Trophoblast cell (in vitro differentiated cells and primary cell): ENCODE measurements at regions not wholly inside any gene's neighbourhood (a gene's known extent, or its start where the extent isn't known, plus 50 kb on each side); places are given as distances from the start of the nearest gene placed in this dataset.

ENCODE experiments used
- DNase-seq, 2 donors: peaks; one replicate each; pipeline ENCODE4 v3.0.0-alpha.2; 2016
- H2AFZ ChIP-seq: 2 replicates; pipeline ENCODE4 v1.6.1; 2013; ENCODE audit warnings: low read length, moderate library complexity, mild to moderate bottlenecking; ENCODE audit not compliant: insufficient read depth, poor library complexity
- H2AK5ac ChIP-seq: 2 replicates; pipeline ENCODE4 v1.6.1; 2013; ENCODE audit warnings: mild to moderate bottlenecking, low read length
- H2BK120ac ChIP-seq: 2 replicates; pipeline ENCODE4 v1.6.1; 2013; ENCODE audit warnings: low read length, mild to moderate bottlenecking, moderate library complexity; ENCODE audit not compliant: insufficient read depth, poor library complexity
- H2BK12ac ChIP-seq: 2 replicates; pipeline ENCODE4 v1.6.1; 2013; ENCODE audit warnings: mild to moderate bottlenecking, low read length, moderate library complexity
- H2BK5ac ChIP-seq: 2 replicates; pipeline ENCODE4 v1.6.1; 2013; ENCODE audit warnings: low read length, low read depth, moderate library complexity, mild to moderate bottlenecking; ENCODE audit not compliant: poor library complexity
- H3K14ac ChIP-seq: 2 replicates; pipeline ENCODE4 v1.6.1; 2013; ENCODE audit warnings: mild to moderate bottlenecking, low read length
- H3K18ac ChIP-seq: 2 replicates; pipeline ENCODE4 v1.6.1; 2013; ENCODE audit warnings: mild to moderate bottlenecking, low read length
- H3K23ac ChIP-seq: 2 replicates; pipeline ENCODE4 v1.6.1; 2013; ENCODE audit warnings: low read length
- H3K27ac ChIP-seq: 2 replicates; pipeline ENCODE4 v1.5.1; 2013; ENCODE audit warnings: low read depth, mild to moderate bottlenecking, inconsistent platforms, low read length, moderate library complexity
- H3K27me3 ChIP-seq: 2 replicates; pipeline ENCODE4 v1.6.1; 2013; ENCODE audit warnings: inconsistent platforms, mild to moderate bottlenecking, low read length, moderate library complexity; ENCODE audit not compliant: insufficient read depth
- H3K36me3 ChIP-seq, 2 experiments: 1 replicate in 1 of 2; 2 replicates in 1 of 2; pipeline ENCODE4 v1.6.1; 2013; ENCODE audit warnings: low read length in 2 of 2, mild to moderate bottlenecking in 2 of 2, moderate library complexity in 1 of 2; ENCODE audit not compliant: insufficient read depth in 2 of 2, control insufficient read depth in 1 of 2
- H3K4ac ChIP-seq: 2 replicates; pipeline ENCODE4 v1.6.1; 2013; ENCODE audit warnings: low read depth, mild to moderate bottlenecking, low read length, moderate library complexity
- H3K4me1 ChIP-seq, 2 experiments: 1 replicate in 1 of 2; 2 replicates in 1 of 2; pipeline ENCODE4 v1.6.1; 2013; ENCODE audit warnings: low read length in 2 of 2, mild to moderate bottlenecking in 2 of 2, moderate library complexity in 1 of 2; ENCODE audit not compliant: insufficient read depth in 2 of 2, control insufficient read depth in 1 of 2
- H3K4me2 ChIP-seq: 2 replicates; pipeline ENCODE4 v1.6.1; 2013; ENCODE audit warnings: inconsistent platforms, mild to moderate bottlenecking, low read length, moderate library complexity
- H3K4me3 ChIP-seq: 2 replicates; pipeline ENCODE4 v1.5.1; 2013; ENCODE audit warnings: mild to moderate bottlenecking, low read depth, low read length, inconsistent platforms
- H3K79me1 ChIP-seq: one replicate; pipeline ENCODE4 v1.6.1; 2013; ENCODE audit warnings: low read length
- H3K79me2 ChIP-seq: 2 replicates; pipeline ENCODE4 v1.6.1; 2013; ENCODE audit warnings: low read length, mild to moderate bottlenecking; ENCODE audit not compliant: control insufficient read depth, insufficient read depth, poor library complexity
- H3K9ac ChIP-seq: 2 replicates; pipeline ENCODE4 v1.6.1; 2013; ENCODE audit warnings: mild to moderate bottlenecking, low read length
- H3K9me3 ChIP-seq: 2 replicates; pipeline ENCODE4 v1.6.1; 2013; ENCODE audit warnings: low read depth, mild to moderate bottlenecking, control low read depth, inconsistent platforms, low read length; ENCODE audit not compliant: insufficient read depth
- H4K12ac ChIP-seq: 2 replicates; pipeline ENCODE4 v1.6.1; 2013; ENCODE audit warnings: low read depth, mild to moderate bottlenecking, low read length, moderate library complexity
- H4K8ac ChIP-seq: 2 replicates; pipeline ENCODE4 v1.6.1; 2013; ENCODE audit warnings: low read depth, mild to moderate bottlenecking, low read length, moderate library complexity
- H4K91ac ChIP-seq: one replicate; pipeline ENCODE4 v1.6.1; 2013; ENCODE audit warnings: low read depth, mild to moderate bottlenecking, low read length, moderate library complexity
- WGBS: extraction: QIAGEN DNeasy Blood & Tissue Kit; methylation state at CpG from one replicate; pipeline ENCODE4 v1.1.7; 2013; ENCODE audit warnings: missing lambda C conversion rate; ENCODE audit not compliant: insufficient read length, insufficient coverage; ENCODE audit errors: extremely low coverage; 5-methylcytosine and 5-hydroxymethylcytosine counted together

DNA sequence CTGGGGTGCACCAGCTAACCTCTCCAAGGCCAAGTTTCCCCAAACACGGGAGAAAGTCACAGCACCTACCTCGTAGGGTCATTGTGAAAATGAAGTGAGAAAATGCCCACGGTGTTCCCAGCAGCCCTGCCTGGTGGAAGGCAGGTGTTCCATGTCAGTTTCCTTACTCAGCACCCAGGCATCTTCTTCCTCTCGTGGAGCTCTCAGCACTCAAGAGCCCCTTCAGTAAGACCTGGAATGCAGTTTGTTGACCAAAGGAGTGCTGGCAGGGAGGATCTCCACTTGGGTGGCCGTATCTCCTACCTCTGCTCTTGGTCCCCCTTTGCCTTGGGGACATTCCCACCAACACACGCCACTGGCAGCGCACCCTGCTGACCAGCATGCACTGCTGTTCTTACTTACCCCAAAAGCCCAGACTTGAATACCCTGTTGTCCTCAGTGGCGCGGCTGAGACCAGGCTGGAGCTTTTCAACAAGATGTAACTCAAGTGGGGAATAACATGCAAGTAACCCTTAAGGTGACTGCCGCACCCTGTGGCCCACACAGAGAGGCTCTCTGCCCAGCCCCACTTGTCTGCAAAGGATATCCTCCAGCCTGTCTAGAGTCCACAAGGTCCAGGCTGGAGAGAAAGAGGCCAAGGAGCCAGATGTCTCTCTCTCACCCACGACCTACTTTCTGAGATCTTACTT lies 201.2 kb upstream of the TMEM45B start:
- no peak for DNase-seq
- H3K27ac ChIP-seq = no peak overlapping the region
- H3K79me1 ChIP-seq = no peaks in the 10 kb centered on the region
- H3K23ac ChIP-seq = no peak overlapping the region
- WGBS = no CpG with 5 or more reads among the region's 11 CpGs
- no peak overlapping the region for H4K91ac ChIP-seq
- no peak overlapping the region for H3K14ac ChIP-seq
- no peaks in the 10 kb centered on the region for H3K79me2 ChIP-seq
- H3K9me3 ChIP-seq = no peaks in the 10 kb centered on the region
- no peak overlapping the region for H3K4ac ChIP-seq
- no peak overlapping the region for H3K4me3 ChIP-seq
- H2AK5ac ChIP-seq = no peak overlapping the region
- no peak overlapping the region for H3K9ac ChIP-seq
- no peaks in the 10 kb centered on the region for H3K27me3 ChIP-seq
- no peaks in the 10 kb centered on the region for H3K36me3 ChIP-seq
- H4K12ac ChIP-seq = no peak overlapping the region
- no peak overlapping the region for H3K4me2 ChIP-seq
- H2BK12ac ChIP-seq = no peak overlapping the region
- H2AFZ ChIP-seq = no peak overlapping the region
- H3K4me1 ChIP-seq = peaks cover 2 to 6% of the 10 kb centered on the region in 2 experiments
- no peak overlapping the region for H4K8ac ChIP-seq
- H2BK5ac ChIP-seq = no peak overlapping the region
- H3K18ac ChIP-seq = no peak overlapping the region
- no peak overlapping the region for H2BK120ac ChIP-seq

DNA sequence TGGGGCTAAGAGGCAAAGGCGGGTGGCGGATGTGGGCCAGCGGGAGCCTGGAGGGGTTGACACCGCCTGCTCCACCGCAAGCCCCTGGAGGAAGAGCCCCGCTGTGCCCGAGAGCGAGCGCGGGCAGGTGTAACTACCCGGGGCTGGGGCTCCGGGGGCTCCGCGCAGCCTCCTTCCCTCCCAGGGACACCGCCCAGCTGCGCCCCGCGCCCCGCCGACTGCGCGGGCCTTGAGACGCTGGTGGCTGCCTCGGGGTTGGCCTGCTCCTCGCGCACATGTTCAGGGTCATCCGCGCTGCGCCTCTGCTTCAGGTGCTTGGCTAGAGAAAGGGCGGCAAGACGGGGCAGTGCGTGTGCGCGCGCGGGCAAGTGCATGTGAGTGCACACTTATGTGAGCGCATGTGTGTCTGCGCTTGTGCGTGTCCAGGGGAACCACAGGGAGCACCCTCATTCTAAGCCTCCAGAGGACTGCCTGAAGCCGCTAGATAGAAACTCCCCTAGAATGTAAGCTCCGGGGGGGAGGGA lies 197.5 kb upstream of the TMEM45B start:
- Histone ChIP-seq H2BK12ac (no peak overlapping the region), H2BK120ac (no peak overlapping the region), H3K36me3 (no peaks in the 10 kb centered on the region), H4K12ac (no peak overlapping the region), H2BK5ac (no peak overlapping the region), H2AK5ac (no peak overlapping the region), H4K91ac (no peak overlapping the region), H3K18ac (no peak overlapping the region), H3K27me3 (no peaks in the 10 kb centered on the region), H3K4me3 (no peak overlapping the region), H3K79me2 (no peaks in the 10 kb centered on the region), H3K79me1 (no peaks in the 10 kb centered on the region), H3K4me2 (no peak overlapping the region), H3K9ac (no peak overlapping the region), H3K4me1 (no peaks in the 10 kb centered on the region), H2AFZ (no peak overlapping the region), H4K8ac (no peak overlapping the region), H3K27ac (no peak overlapping the region), H3K4ac (no peak overlapping the region), H3K9me3 (no peaks in the 10 kb centered on the region), H3K23ac (no peak overlapping the region), H3K14ac (no peak overlapping the region)
- WGBS = no CpG with 5 or more reads among the region's 41 CpGs
- no peak for DNase-seq

DNA sequence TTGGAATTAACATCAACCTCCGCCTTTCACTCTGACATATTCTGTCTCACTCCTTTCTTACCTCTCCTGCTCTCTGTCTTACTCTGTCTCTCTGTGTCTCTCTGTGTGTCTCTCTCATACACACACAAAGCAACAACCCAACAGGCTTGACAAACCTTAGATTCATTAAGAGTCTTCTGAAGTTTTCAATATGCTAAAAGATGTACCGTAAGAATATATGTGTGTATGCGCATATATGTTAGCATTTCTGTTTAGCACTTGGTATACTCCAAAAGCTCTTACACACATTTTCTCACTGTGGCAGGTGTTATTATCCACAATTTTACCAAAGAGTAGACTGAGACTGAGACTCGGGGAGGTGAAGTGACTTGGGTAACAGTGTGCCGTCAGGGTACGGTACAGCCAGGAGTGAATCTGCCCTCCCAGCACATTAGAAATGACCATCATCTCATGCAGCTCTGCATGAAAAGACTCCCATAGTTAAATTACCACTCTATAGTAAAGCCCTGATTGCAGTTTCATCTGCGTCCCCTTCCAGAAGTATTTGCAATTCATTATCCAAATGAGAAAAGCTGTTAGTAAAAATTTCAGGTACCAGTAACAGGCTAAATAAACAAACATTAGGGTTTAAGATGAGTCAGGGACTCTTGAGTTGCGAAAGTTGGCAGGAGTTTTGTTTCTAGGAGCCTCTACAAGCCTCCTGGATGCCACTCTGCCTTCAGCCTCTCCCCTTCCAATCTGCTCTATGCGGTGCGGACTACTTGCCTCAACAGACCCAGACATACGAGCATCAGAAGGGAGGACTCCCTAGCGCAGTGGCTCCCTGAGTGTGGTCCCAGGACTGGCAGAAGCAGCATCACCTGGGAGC lies 195.2 kb upstream of the TMEM45B start:
- Histone ChIP-seq H3K23ac (no peak overlapping the region), H3K4me3 (no peak overlapping the region), H4K12ac (no peak overlapping the region), H4K91ac (no peak overlapping the region), H2BK120ac (no peak overlapping the region), H3K4me2 (no peak overlapping the region), H3K9ac (no peak overlapping the region), H2AK5ac (no peak overlapping the region), H3K27me3 (no peaks in the 10 kb centered on the region), H4K8ac (no peak overlapping the region), H2BK12ac (no peak overlapping the region), H3K79me1 (no peaks in the 10 kb centered on the region), H3K4me1 (no peaks in the 10 kb centered on the region), H3K18ac (no peak overlapping the region), H2AFZ (no peak overlapping the region), H3K14ac (no peak overlapping the region), H3K36me3 (no peaks in the 10 kb centered on the region), H2BK5ac (no peak overlapping the region), H3K79me2 (no peaks in the 10 kb centered on the region), H3K27ac (no peak overlapping the region), H3K9me3 (no peaks in the 10 kb centered on the region), H3K4ac (no peak overlapping the region)
- DNase-seq = no peak
- WGBS = no CpG with 5 or more reads among the region's 12 CpGs

DNA sequence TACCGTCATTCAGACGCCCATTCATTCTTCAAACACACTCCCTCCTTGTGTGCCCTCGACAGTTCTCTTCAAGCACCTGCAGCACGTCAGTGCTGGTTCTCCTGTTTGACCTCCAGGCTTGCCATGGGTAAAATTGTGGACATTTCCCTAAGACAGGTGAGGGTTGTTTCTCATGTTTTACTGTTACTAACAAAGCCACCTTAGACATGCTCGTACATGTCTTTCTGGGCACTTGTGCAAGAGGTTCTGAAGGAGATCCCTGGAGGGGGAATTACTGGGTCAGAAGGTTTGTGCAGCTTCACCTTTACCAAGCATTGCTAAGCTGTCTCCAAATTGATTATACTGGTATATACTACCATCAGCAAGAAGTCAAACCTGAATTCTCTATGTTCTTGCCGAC lies 189.7 kb upstream of the TMEM45B start:
- Histone ChIP-seq H3K79me2 (no peaks in the 10 kb centered on the region), H3K27ac (no peak overlapping the region), H2BK120ac (peak overlapping the region; percentile 40), H3K23ac (no peak overlapping the region), H2BK12ac (no peak overlapping the region), H3K79me1 (peaks cover 2% of the 10 kb centered on the region), H3K4ac (no peak overlapping the region), H3K4me1 (no peaks in the 10 kb centered on the region), H4K91ac (peak overlapping the region; percentile 57), H3K4me2 (no peak overlapping the region), H3K36me3 (no peaks in the 10 kb centered on the region), H2BK5ac (peak overlapping the region; percentile 23), H3K9me3 (no peaks in the 10 kb centered on the region), H3K9ac (no peak overlapping the region), H4K8ac (no peak overlapping the region), H2AFZ (no peak overlapping the region), H3K14ac (no peak overlapping the region), H2AK5ac (no peak overlapping the region), H4K12ac (no peak overlapping the region), H3K4me3 (no peak overlapping the region), H3K18ac (no peak overlapping the region), H3K27me3 (no peaks in the 10 kb centered on the region)
- peak; percentile 46 to 73 for DNase-seq
- WGBS = no CpG with 5 or more reads among the region's 6 CpGs
